ENCODE measurements at regions not wholly inside any gene's neighbourhood (a gene's known extent, or its start where the extent isn't known, plus 50 kb on each side); places are given as distances from the start of the nearest gene placed in this dataset.

DNA sequence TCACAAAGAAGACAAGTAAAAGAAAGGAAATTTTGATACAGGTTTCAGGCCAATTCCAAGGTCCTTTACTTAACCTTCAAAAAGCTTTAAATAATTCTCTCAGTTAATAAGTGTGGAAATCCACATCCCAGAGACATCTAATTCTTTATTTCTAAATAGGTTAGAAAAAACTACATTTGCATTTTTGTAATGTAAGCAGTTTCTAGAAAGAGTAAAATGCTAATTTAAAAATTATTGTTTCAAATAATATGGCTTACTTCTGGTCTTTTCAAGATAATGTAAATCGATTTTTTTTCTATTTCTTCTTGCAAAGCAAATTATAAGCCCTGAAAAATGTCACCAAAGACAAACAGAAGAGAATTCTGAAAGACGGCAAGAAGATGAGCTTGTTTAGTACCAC, 180.4 kb upstream of the HHIP start:
- DNase-seq, result no peak

GRCh38 chr4:144480068-144480467, 165.9 kb upstream of the HHIP start:
- no peak for DNase-seq

- DNase-seq, result no peak
Observed at GRCh38 chr4:144489831-144490230, 156.1 kb upstream of the HHIP start.

DNA sequence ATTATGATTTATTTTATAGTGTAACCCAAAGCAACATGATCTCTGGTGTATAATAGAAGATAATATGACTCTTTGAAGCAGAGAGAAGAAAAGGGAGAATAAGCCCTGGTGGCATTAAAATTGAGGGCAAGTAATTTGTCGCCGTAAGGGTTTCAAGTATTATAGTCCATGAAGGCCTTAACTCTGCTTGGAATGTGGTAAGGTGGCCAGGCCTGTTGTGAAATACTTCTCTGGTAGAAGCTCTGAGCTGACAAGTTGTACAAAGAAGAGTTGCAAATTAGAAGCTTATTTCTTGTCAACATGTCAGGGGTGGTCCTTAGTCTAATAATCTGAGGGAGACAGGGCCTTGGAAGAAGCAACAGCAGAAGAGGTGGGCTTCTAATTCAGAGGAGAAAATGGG, 151.7 kb upstream of the HHIP start:
- no peak for DNase-seq

- no peak for DNase-seq
Observed at GRCh38 chr4:144495944-144496343, 150.0 kb upstream of the HHIP start.

- DNase-seq, result no peak
Observed at GRCh38 chr4:144499777-144500176, 146.2 kb upstream of the HHIP start.

DNA sequence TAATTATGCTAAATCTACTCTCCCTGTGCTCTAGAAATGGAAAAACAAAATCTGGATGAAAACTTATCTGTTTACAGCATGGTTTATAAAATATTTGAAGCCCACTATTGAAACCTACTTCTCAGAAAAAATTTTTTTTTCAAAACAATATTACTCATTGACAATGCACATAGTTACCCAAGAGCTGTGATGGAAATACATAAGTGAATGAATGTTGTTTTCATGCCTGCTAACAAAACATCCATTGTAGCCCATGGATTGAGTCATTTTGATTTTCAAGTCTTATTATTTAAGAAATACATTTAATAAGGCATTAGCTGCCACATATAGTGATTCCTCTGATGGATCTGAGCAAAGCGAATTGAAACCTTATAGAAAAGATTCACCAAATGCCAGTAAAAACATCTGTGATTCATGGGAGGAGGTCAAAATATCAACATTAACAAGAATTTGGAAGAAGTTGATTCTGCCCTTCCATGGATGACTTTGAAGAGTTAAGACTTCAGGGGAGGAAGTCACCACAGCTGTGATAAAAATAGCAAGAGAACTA, 144.7 kb upstream of the HHIP start:
- no peak for DNase-seq

GRCh38 chr4:144504883-144505282, 141.1 kb upstream of the HHIP start:
- DNase-seq, result no peak

DNA sequence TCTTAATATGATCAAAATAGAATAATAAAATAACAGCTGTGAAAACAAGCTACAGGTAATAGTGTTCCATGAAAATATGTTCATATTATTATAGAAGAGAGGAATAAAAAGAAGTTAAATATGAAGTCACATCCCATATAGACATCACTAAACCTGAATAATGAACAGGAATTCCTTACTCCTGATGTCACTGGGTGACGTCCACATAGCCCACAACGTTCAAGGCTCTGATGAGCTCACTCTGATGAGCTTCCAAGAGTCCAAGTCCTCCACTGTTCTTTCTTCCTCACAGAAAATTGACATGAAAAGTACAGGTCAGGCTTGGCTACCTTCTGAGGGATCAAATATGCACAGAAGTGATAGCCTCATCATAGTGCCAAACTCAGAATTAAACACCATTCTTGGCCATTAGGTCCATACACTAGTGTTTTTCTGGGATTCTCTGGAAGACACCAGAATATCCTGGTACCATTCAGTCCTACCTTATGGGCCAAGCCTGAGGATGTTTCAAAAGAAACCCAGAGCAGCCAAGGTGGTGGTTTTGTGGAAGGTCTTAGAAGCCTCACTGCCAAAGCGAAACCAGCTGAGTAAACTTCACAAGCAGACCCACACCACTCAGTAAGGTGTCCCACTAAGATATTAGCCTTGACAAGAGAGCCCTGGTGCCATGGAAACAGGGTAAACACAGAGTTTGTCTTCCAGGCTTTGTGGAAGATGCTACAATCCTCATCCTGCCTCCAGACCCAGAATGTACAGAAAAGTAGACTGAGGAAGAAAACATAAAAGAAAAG, 138.4 kb upstream of the HHIP start:
- DNase-seq, result no peak

- peak; percentile 39 for DNase-seq
Observed at GRCh38 chr4:144509088-144510015, 136.6 kb upstream of the HHIP start.

DNA sequence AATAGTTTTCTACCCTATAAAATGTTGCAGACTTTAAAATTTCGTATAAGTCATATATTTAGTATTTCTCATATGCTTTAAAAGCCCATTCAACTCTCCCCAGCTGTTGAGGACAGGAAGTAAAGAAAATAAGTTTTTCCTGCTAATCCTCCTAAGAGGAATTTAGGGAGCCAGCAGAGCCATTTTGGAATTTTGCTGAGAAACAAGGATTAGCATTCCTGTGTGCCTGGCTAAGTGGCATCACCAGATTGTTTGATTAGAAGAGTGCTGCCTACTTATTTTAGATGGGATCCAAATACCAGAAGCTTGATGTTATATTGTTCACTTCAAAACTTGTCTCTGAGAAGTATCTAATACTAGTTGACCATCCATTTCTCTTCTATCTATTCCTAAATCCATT, 131.2 kb upstream of the HHIP start:
- DNase-seq, result no peak

DNA sequence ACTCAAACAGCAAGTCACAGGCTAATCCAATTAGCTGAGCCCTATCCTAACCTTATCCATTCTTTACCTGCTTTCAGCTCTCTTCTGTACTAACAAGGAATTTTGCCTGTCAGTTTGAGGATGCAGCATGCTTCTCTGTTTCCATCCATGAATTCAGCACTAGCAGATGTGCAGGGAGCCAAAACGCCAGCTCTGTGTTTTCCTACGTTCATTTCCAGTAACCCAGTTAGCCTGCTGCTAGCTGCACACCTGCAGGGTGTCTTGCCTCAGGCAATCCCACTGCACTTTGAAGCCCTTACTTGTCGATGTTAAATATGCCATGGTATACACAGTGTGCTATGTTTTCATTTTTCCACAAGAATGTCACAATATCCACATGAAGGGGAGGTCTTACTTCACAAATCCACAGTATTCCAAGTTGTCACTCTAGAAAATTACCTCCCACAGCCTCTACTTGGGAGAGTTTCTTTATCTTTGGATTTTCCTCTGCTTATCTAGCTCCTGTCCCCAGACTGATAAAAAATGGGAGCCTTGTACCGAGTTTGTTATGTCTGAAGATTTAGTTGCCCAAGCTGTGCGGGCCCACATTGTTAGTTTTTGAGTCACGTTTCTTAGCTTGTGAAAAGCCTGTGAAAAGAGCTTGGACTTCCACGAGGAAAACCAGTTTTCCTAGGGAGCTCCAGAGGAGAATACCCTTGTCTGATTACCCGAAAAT, 127.6 kb upstream of the HHIP start:
- no peak for DNase-seq

- no peak for DNase-seq
Observed at GRCh38 chr4:144531841-144532240, 114.1 kb upstream of the HHIP start.

- no peak for DNase-seq
Observed at GRCh38 chr4:144547678-144548298, 98.2 kb upstream of the HHIP start.

DNA sequence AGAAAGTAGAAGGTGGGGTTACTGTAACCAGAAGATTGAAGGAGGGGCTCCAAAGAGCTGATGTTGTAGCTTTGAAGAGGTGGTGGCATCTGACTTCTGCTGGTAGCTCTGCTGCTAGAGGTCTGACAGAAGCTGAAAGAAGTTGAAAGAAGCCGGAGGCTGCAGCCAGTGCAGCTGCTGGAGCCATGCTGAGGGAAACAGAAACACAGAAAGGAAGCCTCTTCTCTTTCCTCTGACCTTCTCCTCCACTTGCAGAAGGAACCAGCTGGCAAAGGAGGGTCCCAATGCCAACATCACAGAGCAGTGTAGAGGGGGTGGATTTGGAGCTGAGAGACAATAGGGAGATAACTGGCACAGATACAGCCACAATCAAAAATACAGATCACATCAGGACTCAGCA, 89.3 kb upstream of the HHIP start:
- no peak for DNase-seq

GRCh38 chr4:144557404-144557803, 88.6 kb upstream of the HHIP start:
- no peak for DNase-seq

- peak; percentile 60 for DNase-seq
Observed at GRCh38 chr4:144562019-144562705, 83.8 kb upstream of the HHIP start.

DNA sequence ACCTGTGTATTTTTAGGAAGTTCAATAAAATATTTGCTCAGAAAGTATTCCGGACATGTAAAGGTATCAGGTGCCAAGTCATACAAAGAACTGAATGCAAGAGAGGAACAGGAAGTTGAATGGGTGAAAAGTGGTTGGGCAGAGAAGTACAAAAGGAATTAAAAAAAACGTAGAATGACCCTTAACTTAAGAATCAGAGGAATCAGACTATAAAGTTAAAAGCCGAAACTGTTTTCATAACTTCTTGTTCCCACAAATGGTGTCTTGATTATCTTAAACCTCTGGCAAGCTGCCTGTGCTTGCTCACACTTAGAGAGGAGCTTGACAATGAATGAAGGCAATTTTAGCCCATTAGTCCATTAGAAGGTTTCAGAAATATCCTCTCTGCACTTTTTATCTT, 81.6 kb upstream of the HHIP start:
- DNase-seq, result no peak

- DNase-seq, result no peak
Observed at GRCh38 chr4:144565527-144566195, 80.3 kb upstream of the HHIP start.

DNA sequence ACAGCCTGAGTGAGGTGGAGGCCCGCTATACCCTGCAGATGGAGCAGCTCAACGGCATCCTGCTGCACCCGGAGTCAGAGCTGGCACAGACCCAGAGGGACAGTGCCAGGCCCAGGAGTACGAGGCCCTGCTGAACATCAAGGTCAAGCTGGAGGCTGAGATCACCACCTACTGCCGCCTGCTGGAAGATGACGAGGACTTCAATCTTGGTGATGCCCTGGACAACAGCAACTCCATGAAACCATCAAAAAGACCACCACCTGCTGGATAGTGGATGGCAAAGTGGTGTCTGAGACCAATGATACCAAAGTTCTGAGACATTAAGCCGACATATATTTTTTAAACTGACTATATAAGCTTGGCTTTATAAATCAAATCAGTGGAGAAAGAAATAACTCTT, 73.3 kb upstream of the HHIP start:
- DNase-seq, result no peak

- DNase-seq, result no peak
Observed at GRCh38 chr4:144574000-144574399, 72.0 kb upstream of the HHIP start.

All from right hindlimb (tissue), 1 donor.